Stimulated activated naive CD8-positive, alpha-beta T cell treated with anti-CD3 and anti-CD28 coated beads, Interleukin-15, amount 100 ng/mL, for 72 hours (primary cell): ENCODE measurements at regions not wholly inside any gene's neighbourhood (a gene's known extent, or its start where the extent isn't known, plus 50 kb on each side); places are given as distances from the start of the nearest gene placed in this dataset.
"Not testable (repeated sequence)": the region's sequence is repeated elsewhere in the genome, so short reads cannot be mapped to it uniquely, and the experiment has no call there.

ENCODE experiments used
- ATAC-seq: fragments of 150-1000 bp; cut with Tn5 transposase; 2 replicates; pipeline ENCODE4 v1.10.0; 2021; ENCODE audit warnings: mild to moderate bottlenecking, moderate library complexity
- DNase-seq, 2 donors: peaks; one replicate each; pipeline ENCODE4 v3.0.0; 2021 to 2022
- H3K27ac Mint-ChIP-seq, 2 donors: one replicate each; pipeline ENCODE4 v1.8.0; 2022; ENCODE audit warnings: mild to moderate bottlenecking in 2 of 2, mixed read lengths in 2 of 2, moderate library complexity in 2 of 2
- H3K27me3 Mint-ChIP-seq: one replicate; pipeline ENCODE4 v1.8.0; 2022; ENCODE audit warnings: mixed read lengths
- H3K4me1 Mint-ChIP-seq: one replicate; pipeline ENCODE4 v1.8.0; 2022; ENCODE audit warnings: mild to moderate bottlenecking, mixed read lengths
- H3K4me3 Mint-ChIP-seq, 2 donors: one replicate each; pipeline ENCODE4 v1.8.0; 2022; ENCODE audit warnings: mild to moderate bottlenecking in 2 of 2, mixed read lengths in 2 of 2, moderate library complexity in 1 of 2
- H3K9me3 Mint-ChIP-seq, 2 donors: one replicate each; pipeline ENCODE4 v1.8.0; 2022; ENCODE audit warnings: mixed read lengths in 2 of 2

DNA sequence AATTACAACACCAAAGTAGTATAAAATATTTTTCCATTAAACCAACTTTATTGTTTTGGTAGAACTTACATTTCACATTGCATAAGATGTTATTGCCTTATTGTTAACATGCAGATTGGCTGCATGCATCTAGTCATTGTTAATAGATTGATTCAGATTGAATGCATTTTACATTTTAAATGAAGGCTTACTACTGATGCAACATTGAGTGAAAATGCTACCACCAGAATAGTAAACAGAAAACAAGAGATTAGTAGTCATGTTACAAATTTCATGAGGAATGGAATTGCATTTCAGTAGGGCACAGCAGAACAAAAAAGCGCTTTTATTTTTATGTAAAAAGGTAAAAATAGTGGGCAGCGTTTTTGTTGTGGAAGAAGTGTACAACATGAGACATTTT is 298.3 kb downstream of the ARL4A start:
- H3K4me1 Mint-ChIP-seq = no peaks in the 10 kb centered on the region
- DNase-seq = no peak
- no peaks in the 10 kb centered on the region for H3K9me3 Mint-ChIP-seq
- H3K4me3 Mint-ChIP-seq = no peak overlapping the region
- H3K27me3 Mint-ChIP-seq = peaks cover 8% of the 10 kb centered on the region
- no peak overlapping the region for H3K27ac Mint-ChIP-seq
- no peak for ATAC-seq

DNA sequence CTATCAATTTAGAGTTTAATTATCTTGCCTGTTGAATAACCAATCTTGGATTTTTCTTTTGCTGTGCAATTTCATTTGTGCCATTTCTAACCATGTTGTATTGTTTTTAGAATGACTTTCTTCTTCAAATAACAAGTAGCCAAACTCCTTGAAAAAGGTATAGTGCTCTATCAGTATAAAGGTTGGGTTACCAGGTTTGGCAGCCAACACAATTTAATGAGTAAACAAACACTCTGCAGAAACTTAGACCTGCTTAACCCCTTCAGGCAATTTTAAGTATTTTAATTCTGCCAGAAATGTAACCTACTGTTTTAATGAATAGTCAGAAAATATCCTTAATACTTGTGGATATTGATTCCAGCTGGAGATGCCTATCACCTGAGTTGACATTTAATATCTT is 299.8 kb downstream of the ARL4A start:
- H3K4me1 Mint-ChIP-seq = no peaks in the 10 kb centered on the region
- no peak for DNase-seq
- H3K27ac Mint-ChIP-seq = no peak overlapping the region
- no peak overlapping the region for H3K4me3 Mint-ChIP-seq
- H3K27me3 Mint-ChIP-seq = peaks cover 8% of the 10 kb centered on the region
- ATAC-seq = no peak
- no peaks in the 10 kb centered on the region for H3K9me3 Mint-ChIP-seq

GRCh38 chr7:12990440-12990839 is 303.0 kb downstream of the ARL4A start:
- Mint-ChIP-seq H3K27ac (no peak overlapping the region), H3K4me3 (no peak overlapping the region), H3K27me3 (peaks cover under 1% of the 10 kb centered on the region), H3K4me1 (no peaks in the 10 kb centered on the region), H3K9me3 (no peaks in the 10 kb centered on the region)
- DNase-seq = no peak
- ATAC-seq = no peak

- Mint-ChIP-seq H3K27ac (no peak overlapping the region), H3K27me3 (no peaks in the 10 kb centered on the region), H3K4me1 (no peaks in the 10 kb centered on the region), H3K9me3 (no peaks in the 10 kb centered on the region), H3K4me3 (no peak overlapping the region)
- no peak for DNase-seq
- ATAC-seq = no peak
Observed at GRCh38 chr7:12993025-12993424, 305.6 kb downstream of the ARL4A start.

GRCh38 chr7:12995912-12996469 is 308.6 kb downstream of the ARL4A start:
- ATAC-seq (no peak), DNase-seq (no peak)
- Mint-ChIP-seq H3K4me1 (no peaks in the 10 kb centered on the region), H3K27me3 (no peaks in the 10 kb centered on the region), H3K27ac (no peak overlapping the region), H3K4me3 (no peak overlapping the region), H3K9me3 (peaks cover 8 to 14% of the 10 kb centered on the region in 2 donors)

- no peak for ATAC-seq
- Mint-ChIP-seq H3K4me3 (no peak overlapping the region), H3K27ac (no peak overlapping the region), H3K27me3 (peaks cover 18% of the 10 kb centered on the region), H3K4me1 (no peaks in the 10 kb centered on the region), H3K9me3 (peaks cover 5 to 7% of the 10 kb centered on the region in 2 donors)
- DNase-seq = no peak
Observed at GRCh38 chr7:13007331-13007730, 319.9 kb downstream of the ARL4A start.

GRCh38 chr7:13009517-13009916 is 322.1 kb downstream of the ARL4A start:
- Mint-ChIP-seq H3K4me1 (no peaks in the 10 kb centered on the region), H3K27ac (no peak overlapping the region), H3K9me3 (peaks cover 5 to 7% of the 10 kb centered on the region in 2 donors), H3K4me3 (no peak overlapping the region), H3K27me3 (peaks cover 18% of the 10 kb centered on the region)
- DNase-seq (no peak), ATAC-seq (no peak)

DNA sequence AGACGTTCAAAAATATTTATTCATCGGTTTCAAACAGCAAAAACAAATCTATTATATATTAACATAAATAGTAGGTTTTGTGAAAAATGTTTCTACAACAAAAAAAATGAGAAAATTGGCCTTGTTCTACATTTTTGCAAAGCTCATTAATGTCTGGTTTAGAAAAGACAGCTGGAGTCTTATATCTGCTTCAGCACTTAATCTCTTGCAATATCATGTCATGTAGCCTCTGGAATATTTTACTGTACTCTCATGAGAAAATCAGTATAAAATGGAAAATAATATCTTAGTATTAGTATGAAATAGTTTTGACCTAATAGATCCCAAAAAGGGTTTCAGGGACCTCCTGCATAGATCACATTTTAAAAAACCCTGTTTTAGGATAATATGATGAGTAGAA is 326.6 kb downstream of the ARL4A start:
- no peaks in the 10 kb centered on the region for H3K27me3 Mint-ChIP-seq
- ATAC-seq = no peak

DNA sequence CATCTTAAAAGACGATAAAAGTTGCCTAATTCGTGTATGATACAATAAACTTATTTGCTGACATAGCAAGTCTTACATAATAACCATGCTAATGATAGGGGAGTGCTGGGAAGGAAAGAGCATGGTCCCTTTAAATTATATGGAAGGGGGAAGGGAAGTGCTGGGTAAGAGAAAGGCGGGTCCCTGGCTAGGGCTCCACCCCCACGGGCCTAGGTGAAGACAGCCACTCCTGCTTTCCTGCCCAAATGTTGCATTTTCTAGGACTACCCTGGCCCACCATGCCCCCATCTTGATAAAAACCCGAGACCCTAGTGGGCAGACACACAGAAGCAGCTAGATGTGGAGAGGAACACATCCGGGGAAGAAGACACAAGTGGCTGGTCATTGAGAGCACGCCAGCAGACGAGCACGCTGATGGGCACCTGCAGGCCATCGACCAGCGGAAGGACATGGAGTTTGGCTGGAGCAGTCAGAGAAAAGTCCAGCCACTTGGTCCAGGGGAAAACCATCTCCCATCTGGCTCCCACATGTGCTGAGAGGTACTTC is 328.7 kb downstream of the ARL4A start:
- H3K4me1 Mint-ChIP-seq = no peaks in the 10 kb centered on the region
- H3K27ac Mint-ChIP-seq = no peak overlapping the region
- ATAC-seq (no peak), DNase-seq (no peak)
- no peaks in the 10 kb centered on the region for H3K27me3 Mint-ChIP-seq
- H3K9me3 Mint-ChIP-seq = peaks cover 3 to 5% of the 10 kb centered on the region in 2 donors
- H3K4me3 Mint-ChIP-seq = no peak overlapping the region

More for the DNA sequence above, 326.6 kb downstream of the ARL4A start:
- Mint-ChIP-seq H3K27ac (no peak overlapping the region), H3K4me1 (no peaks in the 10 kb centered on the region), H3K9me3 (peaks cover 5 to 7% of the 10 kb centered on the region in 2 donors), H3K4me3 (no peak overlapping the region)
- no peak for DNase-seq

- H3K4me3 Mint-ChIP-seq = no peak overlapping the region
- no peak for ATAC-seq
- H3K27me3 Mint-ChIP-seq = no peaks in the 10 kb centered on the region
- H3K9me3 Mint-ChIP-seq = no peaks in the 10 kb centered on the region
- no peak overlapping the region for H3K27ac Mint-ChIP-seq
- no peaks in the 10 kb centered on the region for H3K4me1 Mint-ChIP-seq
- DNase-seq = no peak
Observed at GRCh38 chr7:13016592-13017332, 329.3 kb downstream of the ARL4A start.

DNA sequence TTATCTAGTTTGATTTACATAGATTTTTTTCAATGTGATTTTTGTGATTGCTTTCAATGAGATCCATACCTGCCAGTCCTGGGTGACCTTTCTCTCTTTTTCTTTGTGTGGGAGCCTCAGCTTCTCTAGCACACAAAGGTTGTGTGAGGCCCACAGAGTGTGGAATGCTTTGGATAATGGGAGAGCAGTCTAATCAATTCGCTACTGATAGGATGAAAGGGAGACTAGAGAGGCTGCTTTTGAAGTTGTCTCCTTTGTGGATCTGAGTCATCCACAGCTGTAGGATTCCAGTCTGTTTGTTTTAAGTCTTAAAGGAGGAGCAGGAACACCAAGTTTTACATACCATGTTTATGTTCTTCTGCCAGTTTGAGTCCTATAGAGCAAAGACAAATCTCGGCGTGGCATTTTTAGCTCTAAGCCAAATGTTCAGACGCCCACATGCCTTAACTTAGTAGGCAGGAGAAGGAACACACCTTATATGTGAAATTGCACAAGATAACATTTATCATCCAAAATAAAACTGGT is 330.0 kb downstream of the ARL4A start:
- DNase-seq (no peak), ATAC-seq (no peak)
- no peaks in the 10 kb centered on the region for H3K27me3 Mint-ChIP-seq
- no peak overlapping the region for H3K4me3 Mint-ChIP-seq
- no peaks in the 10 kb centered on the region for H3K4me1 Mint-ChIP-seq
- no peaks in the 10 kb centered on the region for H3K9me3 Mint-ChIP-seq
- no peak overlapping the region for H3K27ac Mint-ChIP-seq

- H3K9me3 Mint-ChIP-seq = no peaks in the 10 kb centered on the region
- H3K27ac Mint-ChIP-seq = no peak overlapping the region
- ATAC-seq = no peak
- no peak for DNase-seq
- H3K4me1 Mint-ChIP-seq = no peaks in the 10 kb centered on the region
- no peak overlapping the region for H3K4me3 Mint-ChIP-seq
- H3K27me3 Mint-ChIP-seq = no peaks in the 10 kb centered on the region
Observed at GRCh38 chr7:13017881-13018280, 330.4 kb downstream of the ARL4A start.

DNA sequence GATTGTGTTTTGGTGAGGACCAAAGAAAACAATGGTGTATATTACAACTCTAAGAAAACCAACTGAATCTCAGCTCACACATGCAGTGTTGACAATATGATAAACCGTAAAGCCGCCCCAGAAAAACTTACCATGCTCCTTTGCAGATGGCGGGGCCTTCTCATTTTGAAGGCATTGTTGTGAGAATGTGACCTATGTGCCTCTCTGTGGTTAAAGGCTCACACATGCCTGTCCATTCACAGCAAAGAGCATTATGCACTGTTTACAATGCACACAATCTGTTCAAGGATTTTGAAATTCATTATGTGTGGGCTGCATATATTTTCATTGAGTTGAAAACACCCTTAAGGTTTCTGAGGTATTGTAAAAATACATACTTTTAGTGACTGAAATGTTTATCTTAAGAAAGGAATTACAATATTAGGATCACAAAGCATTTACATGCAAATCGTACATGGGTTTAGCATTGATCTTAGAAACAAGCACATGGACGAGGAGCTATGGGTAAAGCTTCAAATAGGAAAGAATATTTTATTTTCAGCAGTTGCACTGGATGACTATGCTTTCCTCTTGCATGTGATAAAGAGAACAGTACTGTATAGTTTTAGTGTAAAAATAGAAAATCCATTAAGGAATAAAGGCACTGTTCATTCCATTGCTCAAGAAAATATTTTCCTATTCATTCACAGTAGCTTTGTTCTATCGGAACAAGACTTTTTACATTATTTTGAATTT is 334.3 kb downstream of the ARL4A start:
- DNase-seq = no peak
- no peaks in the 10 kb centered on the region for H3K27me3 Mint-ChIP-seq
- no peak overlapping the region for H3K4me3 Mint-ChIP-seq
- ATAC-seq = no peak
- no peak overlapping the region for H3K27ac Mint-ChIP-seq
- no peaks in the 10 kb centered on the region for H3K4me1 Mint-ChIP-seq
- H3K9me3 Mint-ChIP-seq = no peaks in the 10 kb centered on the region

DNA sequence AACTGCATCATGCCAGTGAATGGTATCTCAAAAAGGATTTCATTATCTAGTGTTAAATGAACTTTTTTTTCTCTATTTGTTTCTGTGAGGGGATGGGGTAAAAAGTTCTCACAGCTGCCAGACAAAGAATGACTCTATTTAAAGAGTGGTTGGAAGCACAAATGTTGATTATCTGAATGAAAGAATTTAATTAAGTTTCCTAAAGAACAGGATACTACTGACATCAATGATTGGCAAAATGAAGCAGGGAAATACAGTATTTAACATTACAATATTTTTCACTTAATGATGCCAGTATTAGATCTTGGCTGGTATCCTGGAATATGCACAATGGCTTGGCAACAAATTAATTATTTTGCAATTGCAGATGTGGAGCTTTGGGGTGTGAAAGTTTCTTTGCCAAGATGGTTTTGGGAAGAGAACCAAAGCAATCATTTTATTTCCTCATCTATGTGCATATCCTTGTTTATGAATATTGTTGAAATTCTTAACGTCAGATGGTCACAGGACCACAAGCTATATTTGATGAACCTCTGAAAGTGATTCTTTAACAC is 336.8 kb downstream of the ARL4A start:
- Mint-ChIP-seq H3K27me3 (no peaks in the 10 kb centered on the region), H3K4me1 (no peaks in the 10 kb centered on the region), H3K9me3 (no peaks in the 10 kb centered on the region), H3K4me3 (no peak overlapping the region), H3K27ac (no peak overlapping the region)
- ATAC-seq (no peak), DNase-seq (no peak)

DNA sequence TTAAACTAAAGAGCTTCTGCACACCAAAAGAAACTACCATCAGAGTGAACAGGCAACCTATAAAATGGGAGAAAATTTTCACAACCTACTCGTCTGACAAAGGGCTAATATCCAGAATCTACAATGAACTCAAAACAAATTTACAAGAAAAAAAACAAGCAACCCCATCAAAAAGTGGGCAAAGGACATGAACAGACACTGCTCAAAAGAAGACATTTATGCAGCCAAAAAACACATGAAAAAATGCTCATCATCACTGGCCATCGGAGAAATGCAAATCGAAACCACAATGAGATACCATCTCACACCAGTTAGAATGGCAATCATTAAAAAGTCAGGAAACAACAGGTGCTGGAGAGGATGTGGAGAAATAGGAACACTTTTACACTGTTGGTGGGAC is 337.6 kb downstream of the ARL4A start:
- not testable (repeated sequence) for H3K4me3 Mint-ChIP-seq, DNase-seq, ATAC-seq, H3K27ac Mint-ChIP-seq, H3K9me3 Mint-ChIP-seq, H3K27me3 Mint-ChIP-seq, H3K4me1 Mint-ChIP-seq

DNA sequence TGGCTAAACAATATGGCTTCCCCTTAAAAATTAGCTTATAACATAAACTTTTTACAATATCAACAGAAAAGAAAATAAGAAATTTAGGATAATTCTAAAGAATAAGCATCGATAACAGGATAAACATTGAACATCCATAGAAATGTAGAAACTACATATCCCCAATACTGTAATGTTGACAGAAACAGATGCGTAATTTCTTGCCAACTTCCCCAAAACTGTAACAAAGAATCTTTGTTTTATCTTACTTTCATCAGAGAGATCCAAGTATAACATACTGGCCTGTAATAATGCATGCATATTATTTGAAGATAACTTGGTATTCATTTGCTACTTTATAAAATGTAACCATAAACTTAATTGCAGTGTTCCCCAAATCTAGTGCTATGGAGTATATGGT is 339.9 kb downstream of the ARL4A start:
- no peak for DNase-seq
- H3K27ac Mint-ChIP-seq = no peak overlapping the region
- H3K9me3 Mint-ChIP-seq = no peaks in the 10 kb centered on the region

More for the DNA sequence above, 339.9 kb downstream of the ARL4A start:
- ATAC-seq = no peak
- Mint-ChIP-seq H3K27me3 (no peaks in the 10 kb centered on the region), H3K4me3 (no peak overlapping the region), H3K4me1 (no peaks in the 10 kb centered on the region)
